SK-N-SH treated with all-trans-retinoic acid at 6 μM for 48 hours (cell line): ENCODE measurements at regions not wholly inside any gene's neighbourhood (a gene's known extent, or its start where the extent isn't known, plus 50 kb on each side); places are given as distances from the start of the nearest gene placed in this dataset.

ENCODE experiments used
- BACH2 ChIP-seq: fragments of 250-450 bp; sonication (Bioruptor Pico); IDR thresholded peaks from 2 replicates; pipeline ENCODE4 v1.9.0; 2021; ENCODE audit warnings: mild to moderate bottlenecking, borderline replicate concordance
- CREB5 ChIP-seq: fragments of 250-450 bp; sonication (Bioruptor Pico); IDR thresholded peaks from 2 replicates; pipeline ENCODE4 v1.5.1; 2020; ENCODE audit warnings: low read depth, mild to moderate bottlenecking, moderate library complexity
- CSDC2 ChIP-seq: fragments of 250-450 bp; sonication (Bioruptor Pico); IDR thresholded peaks from 2 replicates; pipeline ENCODE4 v1.5.0; 2020; ENCODE audit warnings: mild to moderate bottlenecking, moderate library complexity
- ESRRG ChIP-seq: fragments of 250-450 bp; sonication (Bioruptor Pico); IDR thresholded peaks from 2 replicates; pipeline ENCODE4 v1.6.1; 2021; ENCODE audit warnings: mild to moderate bottlenecking
- GLIS3 ChIP-seq: fragments of 250-450 bp; sonication (Bioruptor Pico); IDR thresholded peaks from 2 replicates; pipeline ENCODE4 v1.5.0; 2020; ENCODE audit warnings: mild to moderate bottlenecking, moderate library complexity
- ISL1 ChIP-seq: fragments of 250-450 bp; sonication (Bioruptor Pico); IDR thresholded peaks from 2 replicates; pipeline ENCODE4 v2.1.2; 2022; ENCODE audit warnings: mild to moderate bottlenecking, moderate library complexity
- OSR1 ChIP-seq: fragments of 250-450 bp; sonication (Bioruptor Pico); IDR thresholded peaks from 2 replicates; pipeline ENCODE4 v1.8.0; 2022; ENCODE audit warnings: moderate library complexity, mild to moderate bottlenecking, inconsistent platforms
- RARB ChIP-seq: fragments of 250-450 bp; sonication (Bioruptor Pico); IDR thresholded peaks from 2 replicates; pipeline ENCODE4 v1.8.0; 2021; ENCODE audit warnings: mild to moderate bottlenecking, moderate library complexity
- ZFP3 ChIP-seq: fragments of 250-450 bp; sonication (Bioruptor Pico); IDR thresholded peaks from 2 replicates; pipeline ENCODE4 v1.5.0; 2020; ENCODE audit warnings: mild to moderate bottlenecking, moderate library complexity
- ZNF565 ChIP-seq: fragments of 450-650 bp; formaldehyde crosslinking; conservative IDR thresholded peaks from 2 replicates; pipeline ENCODE4 v1.5.0; 2020; ENCODE audit warnings: low read depth, mild to moderate bottlenecking, moderate library complexity
- ZNF8 ChIP-seq: fragments of 450-650 bp; formaldehyde crosslinking; IDR thresholded peaks from 2 replicates; pipeline ENCODE4 v1.5.0; 2020; ENCODE audit warnings: mild to moderate bottlenecking, moderate library complexity
- TF ChIP-seq, protein P1 (sequence below): fragments of 250-450 bp; sonication (Bioruptor Pico); IDR thresholded peaks from 2 replicates; pipeline ENCODE4 v1.8.0; 2021; ENCODE audit warnings: low read depth, mild to moderate bottlenecking, moderate library complexity, borderline replicate concordance
- TF ChIP-seq, protein P2 (sequence below): fragments of 250-450 bp; sonication (Bioruptor Pico); IDR thresholded peaks from 2 replicates; pipeline ENCODE4 v1.8.0; 2020; ENCODE audit warnings: mild to moderate bottlenecking, moderate library complexity, borderline replicate concordance
- TF ChIP-seq, protein P3 (sequence below): fragments of 250-450 bp; sonication (Bioruptor Pico); IDR thresholded peaks from 2 replicates; pipeline ENCODE4 v1.5.1; 2021; ENCODE audit warnings: mild to moderate bottlenecking, moderate library complexity

GRCh38 chr2:191591025-191591424 lies 86.9 kb upstream of the NABP1 start:
- TF ChIP-seq, protein P1, sequence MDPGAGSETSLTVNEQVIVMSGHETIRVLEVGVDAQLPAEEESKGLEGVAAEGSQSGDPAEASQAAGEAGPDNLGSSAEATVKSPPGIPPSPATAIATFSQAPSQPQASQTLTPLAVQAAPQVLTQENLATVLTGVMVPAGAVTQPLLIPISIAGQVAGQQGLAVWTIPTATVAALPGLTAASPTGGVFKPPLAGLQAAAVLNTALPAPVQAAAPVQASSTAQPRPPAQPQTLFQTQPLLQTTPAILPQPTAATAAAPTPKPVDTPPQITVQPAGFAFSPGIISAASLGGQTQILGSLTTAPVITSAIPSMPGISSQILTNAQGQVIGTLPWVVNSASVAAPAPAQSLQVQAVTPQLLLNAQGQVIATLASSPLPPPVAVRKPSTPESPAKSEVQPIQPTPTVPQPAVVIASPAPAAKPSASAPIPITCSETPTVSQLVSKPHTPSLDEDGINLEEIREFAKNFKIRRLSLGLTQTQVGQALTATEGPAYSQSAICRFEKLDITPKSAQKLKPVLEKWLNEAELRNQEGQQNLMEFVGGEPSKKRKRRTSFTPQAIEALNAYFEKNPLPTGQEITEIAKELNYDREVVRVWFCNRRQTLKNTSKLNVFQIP (CRISPR knock-in tag), result no peak
- TF ChIP-seq, protein P2, sequence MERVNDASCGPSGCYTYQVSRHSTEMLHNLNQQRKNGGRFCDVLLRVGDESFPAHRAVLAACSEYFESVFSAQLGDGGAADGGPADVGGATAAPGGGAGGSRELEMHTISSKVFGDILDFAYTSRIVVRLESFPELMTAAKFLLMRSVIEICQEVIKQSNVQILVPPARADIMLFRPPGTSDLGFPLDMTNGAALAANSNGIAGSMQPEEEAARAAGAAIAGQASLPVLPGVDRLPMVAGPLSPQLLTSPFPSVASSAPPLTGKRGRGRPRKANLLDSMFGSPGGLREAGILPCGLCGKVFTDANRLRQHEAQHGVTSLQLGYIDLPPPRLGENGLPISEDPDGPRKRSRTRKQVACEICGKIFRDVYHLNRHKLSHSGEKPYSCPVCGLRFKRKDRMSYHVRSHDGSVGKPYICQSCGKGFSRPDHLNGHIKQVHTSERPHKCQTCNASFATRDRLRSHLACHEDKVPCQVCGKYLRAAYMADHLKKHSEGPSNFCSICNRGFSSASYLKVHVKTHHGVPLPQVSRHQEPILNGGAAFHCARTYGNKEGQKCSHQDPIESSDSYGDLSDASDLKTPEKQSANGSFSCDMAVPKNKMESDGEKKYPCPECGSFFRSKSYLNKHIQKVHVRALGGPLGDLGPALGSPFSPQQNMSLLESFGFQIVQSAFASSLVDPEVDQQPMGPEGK (CRISPR knock-in tag), result no peak
- TF ChIP-seq CREB5 (CRISPR knock-in tag) (no peak), GLIS3 (CRISPR knock-in tag) (no peak), CSDC2 (CRISPR knock-in tag) (no peak), OSR1 (CRISPR knock-in tag) (no peak), RARB (CRISPR knock-in tag) (no peak), ZNF565 (no peak), ZNF8 (CRISPR knock-in tag) (no peak), ISL1 (no peak), ZFP3 (CRISPR knock-in tag) (no peak), ESRRG (CRISPR knock-in tag) (no peak), BACH2 (CRISPR knock-in tag) (no peak)
- TF ChIP-seq, protein P3, sequence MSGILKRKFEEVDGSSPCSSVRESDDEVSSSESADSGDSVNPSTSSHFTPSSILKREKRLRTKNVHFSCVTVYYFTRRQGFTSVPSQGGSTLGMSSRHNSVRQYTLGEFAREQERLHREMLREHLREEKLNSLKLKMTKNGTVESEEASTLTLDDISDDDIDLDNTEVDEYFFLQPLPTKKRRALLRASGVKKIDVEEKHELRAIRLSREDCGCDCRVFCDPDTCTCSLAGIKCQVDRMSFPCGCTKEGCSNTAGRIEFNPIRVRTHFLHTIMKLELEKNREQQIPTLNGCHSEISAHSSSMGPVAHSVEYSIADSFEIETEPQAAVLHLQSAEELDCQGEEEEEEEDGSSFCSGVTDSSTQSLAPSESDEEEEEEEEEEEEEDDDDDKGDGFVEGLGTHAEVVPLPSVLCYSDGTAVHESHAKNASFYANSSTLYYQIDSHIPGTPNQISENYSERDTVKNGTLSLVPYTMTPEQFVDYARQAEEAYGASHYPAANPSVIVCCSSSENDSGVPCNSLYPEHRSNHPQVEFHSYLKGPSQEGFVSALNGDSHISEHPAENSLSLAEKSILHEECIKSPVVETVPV (CRISPR knock-in tag), result no peak
